K562 (cell line): ENCODE measurements at regions not wholly inside any gene's neighbourhood (a gene's known extent, or its start where the extent isn't known, plus 50 kb on each side); places are given as distances from the start of the nearest gene placed in this dataset.

ENCODE experiments used
- ATAC-seq: fragments of 200-7000 bp; cut with Tn5 transposase; 3 replicates; pipeline ENCODE4 v1.9.1; 2020; ENCODE audit warnings: moderate library complexity
- BruUV-seq: library from RNA; stranded (reverse); fragments of 400-500 nt; replicated peaks from 2 replicates; lab custom pipeline; 2021; lab: Mats Ljungman, UMichigan
- CTCF ChIA-PET: fragments of 300-600 bp; formaldehyde crosslinking; extraction: SDS; loops from one replicate; lab custom pipeline; 2021; ENCODE audit warnings: low intra/inter-chr PET ratio; lab: Yijun Ruan, JAX
- POLR2A ChIA-PET: fragments of 300-600, 350-650 bp; sonication (Branson Sonifier 250); formaldehyde crosslinking; extraction: SDS; loops from one replicate; lab custom pipeline; 2021; ENCODE audit warnings: antibody characterized with exemption, inconsistent platforms; lab: Yijun Ruan, JAX
- DNase-seq, 4 experiments: peaks; one replicate each; pipeline versions ENCODE4 v3.0.0 to v3.0.0-alpha.2; 2011 to 2018; ENCODE audit warnings: low spot score in 3 of 4, mixed read lengths in 3 of 4; ENCODE audit errors: extremely low read depth in 1 of 4
- FAIRE-seq: peaks from 2 replicates; lab custom pipeline; 2011; peaks lifted over from hg19 to GRCh38; lab: Jason Lieb, UNC
- H2AFZ ChIP-seq: 2 replicates; pipeline ENCODE4 v1.6.0; 2011; ENCODE audit warnings: low read depth, low read length, control low read depth, inconsistent platforms
- H3K27ac ChIP-seq: fragments of 200-600 bp; 3 replicates; pipeline ENCODE4 v1.8.0; 2011; ENCODE audit warnings: low read depth, mild to moderate bottlenecking, control low read depth, inconsistent platforms, low read length, moderate library complexity, mixed read lengths; ENCODE audit errors: extremely low read depth
- H3K27me3 ChIP-seq, 2 experiments: fragments of 300-600 bp in 1 of 2; 2 replicates in 1 of 2; 3 replicates in 1 of 2; pipeline versions ENCODE4 v1.6.0 to v1.8.0; 2011; ENCODE audit warnings: inconsistent platforms in 2 of 2, low read length in 2 of 2, mild to moderate bottlenecking in 1 of 2, mixed read lengths in 1 of 2, moderate library complexity in 1 of 2; ENCODE audit not compliant: control insufficient read depth in 2 of 2, insufficient read depth in 2 of 2
- H3K36me3 ChIP-seq: fragments of 300-600 bp; 3 replicates; pipeline ENCODE4 v1.8.0; 2011; ENCODE audit warnings: mild to moderate bottlenecking, low read length, inconsistent platforms; ENCODE audit not compliant: control insufficient read depth, insufficient read depth
- H3K4me1 ChIP-seq, 2 experiments: fragments of 200-600 bp in 1 of 2; replicated peaks in 1 of 2; 2 replicates in 1 of 2; 3 replicates in 1 of 2; pipeline versions ENCODE4 v1.5.1 to v1.8.0; 2011; ENCODE audit warnings: inconsistent platforms in 2 of 2, low read length in 2 of 2, mild to moderate bottlenecking in 1 of 2, mixed read lengths in 1 of 2, moderate library complexity in 1 of 2; ENCODE audit not compliant: control insufficient read depth in 2 of 2, insufficient read depth in 2 of 2
- H3K4me2 ChIP-seq: 2 replicates; pipeline ENCODE4 v1.6.1; 2011; ENCODE audit warnings: low read length, control low read depth, inconsistent platforms, mixed read lengths; ENCODE audit not compliant: insufficient read depth
- H3K4me3 ChIP-seq: fragments of 200-600 bp; sonication (generic), shearing (Covaris generic); 2 replicates; pipeline ENCODE4 v1.5.1; 2016; ENCODE audit warnings: control low read depth, inconsistent platforms
- H3K79me2 ChIP-seq: fragments of 200-600 bp; 3 replicates; pipeline ENCODE4 v1.8.0; 2011; ENCODE audit warnings: low read length, inconsistent platforms; ENCODE audit not compliant: control insufficient read depth, insufficient read depth
- H3K9ac ChIP-seq, 2 experiments: 2 replicates each; pipeline versions ENCODE4 v1.6.0 to v1.6.1; 2011; ENCODE audit warnings: low read depth in 2 of 2, low read length in 2 of 2, control low read depth in 1 of 2, inconsistent platforms in 1 of 2, mild to moderate bottlenecking in 1 of 2, mixed read lengths in 1 of 2; ENCODE audit not compliant: insufficient read depth in 1 of 2
- H3K9me1 ChIP-seq: one replicate; pipeline ENCODE4 v1.6.0; 2011; ENCODE audit warnings: inconsistent platforms, mild to moderate bottlenecking, low read length, moderate library complexity; ENCODE audit not compliant: control insufficient read depth, insufficient read depth
- H3K9me3 ChIP-seq: replicated peaks from 2 replicates; pipeline ENCODE4 v1.5.1; 2011; ENCODE audit warnings: low read depth, low read length, inconsistent platforms; ENCODE audit not compliant: control insufficient read depth, insufficient read depth
- H4K20me1 ChIP-seq: replicated peaks from 2 replicates; pipeline ENCODE4 v1.6.1; 2011; ENCODE audit warnings: low read length, inconsistent platforms, mixed read lengths; ENCODE audit not compliant: control insufficient read depth, insufficient read depth
- MEF2A ChIP-seq: IDR thresholded peaks from 2 replicates; pipeline ENCODE4 v1.6.1; 2011; ENCODE audit warnings: low read depth, mild to moderate bottlenecking, low read length, moderate library complexity; ENCODE audit not compliant: control insufficient read depth
- ZBED1 ChIP-seq: IDR thresholded peaks from 2 replicates; pipeline ENCODE4 v1.6.1; 2014
- ZKSCAN3 ChIP-seq: fragments of 250-450 bp; sonication (Bioruptor Pico); IDR thresholded peaks from 2 replicates; pipeline ENCODE4 v1.4.0; 2020
- ZNF146 ChIP-seq: IDR thresholded peaks from one replicate; pipeline ENCODE4 v1.6.1; 2018; ENCODE audit warnings: missing compliant biosample characterization; ENCODE audit not compliant: unreplicated experiment
- ZNF3 ChIP-seq: fragments of 250-450 bp; sonication (Bioruptor Pico); IDR thresholded peaks from 2 replicates; pipeline ENCODE4 v1.5.0; 2021; ENCODE audit warnings: mild to moderate bottlenecking, moderate library complexity
- WGBS: fragments of 100-300 bp; shearing (Covaris generic); methylation state at CpG from one replicate; pipeline ENCODE4 v1.1.6; 2016; ENCODE audit warnings: low coverage, mixed read lengths; ENCODE audit not compliant: insufficient coverage; ENCODE audit errors: missing lambda C conversion rate; 5-methylcytosine and 5-hydroxymethylcytosine counted together
- in situ Hi-C: fragments of 300-500 bp; cut with MboI; formaldehyde crosslinking; loops from 4 replicates; pipeline ENCODE4 v1.15.0; 2018; ENCODE audit warnings: inconsistent platforms, mixed read lengths
- intact Hi-C: fragments of 100-400 bp; cut with micrococcal nuclease; formaldehyde crosslinking; loops from 2 replicates; pipeline ENCODE4 v1.14.2; 2022
- TF ChIP-seq, protein P1 (sequence below): sonication (generic); formaldehyde crosslinking; IDR thresholded peaks from 2 replicates; pipeline ENCODE4 v1.8.0; 2022; ENCODE audit warnings: missing genetic modification reagents, mild to moderate bottlenecking, borderline replicate concordance

DNA sequence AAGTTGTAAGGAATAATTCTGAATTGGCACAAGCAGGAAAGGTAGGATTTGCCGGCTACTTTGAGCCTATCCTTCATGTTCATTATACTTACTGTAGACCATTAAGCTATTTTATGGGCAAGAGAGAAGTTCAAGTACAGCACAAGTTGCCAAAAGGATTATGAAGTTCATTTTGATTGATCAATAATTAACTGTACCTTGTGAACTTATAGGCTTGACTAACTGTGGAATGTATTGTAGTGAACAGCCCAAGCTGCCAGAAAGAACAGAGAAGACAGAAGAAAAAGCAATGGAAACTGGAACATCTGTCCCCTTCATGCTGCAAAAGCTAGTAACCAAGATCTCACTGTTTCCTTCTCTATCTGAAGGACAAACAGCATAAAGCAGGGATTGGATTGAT is 810.1 kb upstream of the ZEB2 start:
- no peaks in the 10 kb centered on the region for H3K9me1 ChIP-seq
- ChIA-PET POLR2A (interaction anchor here (0.5 to 0.7 kb wide), 2 partner anchors 13 to 87 kb away, joined by 3 to 4 read pairs; no protein-coding TSS in a partner anchor), CTCF (no interaction called here)
- no peak overlapping the region for H3K9ac ChIP-seq
- H3K79me2 ChIP-seq = no peaks in the 10 kb centered on the region
- no peaks in the 10 kb centered on the region for H4K20me1 ChIP-seq
- intact Hi-C loops = no loop called here
- H3K9me3 ChIP-seq = no peaks in the 10 kb centered on the region
- H3K36me3 ChIP-seq = no peaks in the 10 kb centered on the region
- H3K4me1 ChIP-seq = no peaks in the 10 kb centered on the region
- no peak overlapping the region for H3K4me2 ChIP-seq
- no peak overlapping the region for H2AFZ ChIP-seq
- WGBS = 27% methylated on average over 1 of the region's 1 CpG
- no peak overlapping the region for H3K27ac ChIP-seq
- no peaks in the 10 kb centered on the region for H3K27me3 ChIP-seq
- DNase-seq = no peak
- BruUV-seq = no TSS peak
- in situ Hi-C loops = no loop called here
- no peak for ATAC-seq
- TF ChIP-seq MEF2A (no peak), ZKSCAN3 (CRISPR knock-in tag) (no peak)
- H3K4me3 ChIP-seq = no peak overlapping the region
- no peak for FAIRE-seq

DNA sequence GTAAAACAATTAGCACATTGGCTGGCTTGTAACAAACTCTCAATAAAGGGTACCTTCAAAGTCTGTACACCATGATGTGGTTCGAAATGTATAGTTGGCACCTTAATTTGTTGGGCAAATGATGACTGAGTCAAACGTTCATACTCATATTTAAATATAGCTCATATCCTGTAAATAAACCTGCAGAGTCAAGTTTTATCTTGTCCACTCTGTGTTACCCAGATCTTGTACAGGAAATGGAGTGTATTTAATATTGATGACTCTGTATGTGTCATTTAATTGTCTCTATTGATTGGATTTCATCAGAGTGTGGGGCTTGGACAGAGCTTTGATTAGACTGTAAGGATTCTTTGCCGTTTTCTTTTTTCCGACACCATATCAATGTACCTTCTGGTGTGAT is 805.6 kb upstream of the ZEB2 start:
- no peak for DNase-seq
- no peak for FAIRE-seq

More for the DNA sequence above, 805.6 kb upstream of the ZEB2 start:
- Histone ChIP-seq H3K4me2 (no peak overlapping the region), H3K36me3 (no peaks in the 10 kb centered on the region), H3K9me1 (no peaks in the 10 kb centered on the region), H3K9me3 (no peaks in the 10 kb centered on the region), H3K27me3 (no peaks in the 10 kb centered on the region), H3K4me3 (no peak overlapping the region), H3K79me2 (no peaks in the 10 kb centered on the region), H4K20me1 (no peaks in the 10 kb centered on the region), H3K9ac (no peak overlapping the region), H3K4me1 (no peaks in the 10 kb centered on the region), H2AFZ (no peak overlapping the region), H3K27ac (no peak overlapping the region)
- BruUV-seq = no TSS peak
- intact Hi-C loops (no loop called here), in situ Hi-C loops (no loop called here)
- ATAC-seq = no peak
- CTCF ChIA-PET = no interaction called here
- POLR2A ChIA-PET = no interaction called here
- WGBS = 36% methylated on average over 4 of the region's 4 CpGs
- TF ChIP-seq, protein P1, sequence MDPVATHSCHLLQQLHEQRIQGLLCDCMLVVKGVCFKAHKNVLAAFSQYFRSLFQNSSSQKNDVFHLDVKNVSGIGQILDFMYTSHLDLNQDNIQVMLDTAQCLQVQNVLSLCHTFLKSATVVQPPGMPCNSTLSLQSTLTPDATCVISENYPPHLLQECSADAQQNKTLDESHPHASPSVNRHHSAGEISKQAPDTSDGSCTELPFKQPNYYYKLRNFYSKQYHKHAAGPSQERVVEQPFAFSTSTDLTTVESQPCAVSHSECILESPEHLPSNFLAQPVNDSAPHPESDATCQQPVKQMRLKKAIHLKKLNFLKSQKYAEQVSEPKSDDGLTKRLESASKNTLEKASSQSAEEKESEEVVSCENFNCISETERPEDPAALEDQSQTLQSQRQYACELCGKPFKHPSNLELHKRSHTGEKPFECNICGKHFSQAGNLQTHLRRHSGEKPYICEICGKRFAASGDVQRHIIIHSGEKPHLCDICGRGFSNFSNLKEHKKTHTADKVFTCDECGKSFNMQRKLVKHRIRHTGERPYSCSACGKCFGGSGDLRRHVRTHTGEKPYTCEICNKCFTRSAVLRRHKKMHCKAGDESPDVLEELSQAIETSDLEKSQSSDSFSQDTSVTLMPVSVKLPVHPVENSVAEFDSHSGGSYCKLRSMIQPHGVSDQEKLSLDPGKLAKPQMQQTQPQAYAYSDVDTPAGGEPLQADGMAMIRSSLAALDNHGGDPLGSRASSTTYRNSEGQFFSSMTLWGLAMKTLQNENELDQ = no peak
- TF ChIP-seq ZNF146 (CRISPR knock-in tag) (no peak), ZNF3 (CRISPR knock-in tag) (no peak), ZBED1 (no peak)
